ENCODE measurements at regions not wholly inside any gene's neighbourhood (a gene's known extent, or its start where the extent isn't known, plus 50 kb on each side); places are given as distances from the start of the nearest gene placed in this dataset.

DNA sequence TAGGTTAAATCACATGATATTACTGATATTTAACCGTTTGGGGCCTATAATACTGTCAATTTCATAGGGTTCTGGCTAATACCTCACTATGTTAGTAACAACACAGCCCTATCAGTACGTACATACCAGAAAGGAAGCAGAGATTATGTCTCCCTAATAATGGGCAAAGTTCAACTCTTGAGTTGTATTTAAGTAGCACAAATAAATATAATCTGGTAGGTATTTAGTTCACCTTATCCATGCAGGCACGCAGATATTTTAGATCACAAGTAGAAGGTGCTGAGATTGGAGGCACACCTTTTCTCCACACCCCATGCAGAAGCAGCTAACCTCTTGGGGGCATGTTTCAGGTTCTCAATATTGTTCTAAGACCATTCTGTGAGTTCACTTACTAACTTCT, 118.9 kb downstream of the IRS1 start:
- no peak for TF ChIP-seq CTCF (IDR thresholded peaks at IDR 0.05)

GRCh38 chr2:226679389-226680065, 120.1 kb downstream of the IRS1 start:
- no peak for TF ChIP-seq CTCF (IDR thresholded peaks at IDR 0.05)

DNA sequence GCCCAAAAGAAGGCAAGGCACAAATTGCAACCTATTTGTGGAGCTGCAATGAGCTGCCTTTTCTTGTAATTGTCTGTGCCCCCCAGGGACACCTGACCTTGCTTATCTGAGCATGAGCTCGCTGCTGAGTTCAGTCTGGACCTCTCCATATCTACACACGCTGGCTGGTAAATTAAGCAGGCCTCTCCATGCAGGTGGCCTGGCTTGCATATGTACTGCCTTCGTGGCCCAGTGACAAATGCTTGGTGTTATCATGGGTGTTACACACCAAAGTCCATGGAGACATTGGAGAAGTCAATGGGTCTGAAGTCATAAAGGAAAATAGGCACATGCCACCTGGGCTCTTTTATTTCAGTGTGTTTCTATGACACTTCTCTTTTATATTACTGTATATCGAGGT, 121.2 kb downstream of the IRS1 start:
- no peak for TF ChIP-seq CTCF (IDR thresholded peaks at IDR 0.05)

DNA sequence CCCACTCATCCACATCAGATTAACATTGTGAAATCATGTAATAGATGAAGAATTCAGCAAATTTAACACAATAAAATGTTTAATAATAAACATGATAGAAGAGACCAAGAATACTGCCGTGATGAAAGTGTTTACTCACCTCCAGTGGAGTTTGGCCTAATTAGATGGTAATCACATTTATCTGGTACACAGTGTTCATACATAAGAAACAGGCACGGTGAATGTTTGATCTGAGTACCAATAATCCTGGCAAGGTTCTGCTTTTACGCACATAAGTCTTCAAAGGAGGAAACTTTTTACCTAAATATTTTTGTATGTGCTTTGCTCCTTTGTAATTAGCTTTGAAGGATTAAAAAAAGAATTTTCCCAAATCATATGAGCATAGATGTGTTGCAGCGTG, 122.5 kb downstream of the IRS1 start:
- TF ChIP-seq CTCF (IDR thresholded peaks at IDR 0.05) = no peak

GRCh38 chr2:226676618-226677017, 123.0 kb downstream of the IRS1 start:
- no peak for TF ChIP-seq CTCF (IDR thresholded peaks at IDR 0.05)

DNA sequence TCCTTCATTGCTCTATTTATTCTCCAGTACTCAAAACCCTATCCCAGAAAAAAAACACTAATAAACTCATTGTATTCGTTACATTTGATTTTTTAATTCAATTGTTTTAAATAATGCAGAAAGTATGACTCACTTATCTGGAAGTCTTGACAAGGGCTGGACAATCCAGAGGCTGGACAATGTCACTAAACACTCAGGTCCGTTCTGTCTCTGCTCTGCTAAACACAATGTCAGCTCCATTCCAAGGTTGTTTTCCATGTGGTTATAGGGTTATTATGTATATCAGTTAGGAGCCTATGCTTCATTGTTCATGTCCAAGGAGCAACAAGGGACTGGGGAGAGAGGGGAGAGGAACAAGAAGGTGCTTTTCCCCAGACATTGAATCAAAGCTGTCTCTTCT, 125.5 kb downstream of the IRS1 start:
- no peak for TF ChIP-seq CTCF (IDR thresholded peaks at IDR 0.05)

DNA sequence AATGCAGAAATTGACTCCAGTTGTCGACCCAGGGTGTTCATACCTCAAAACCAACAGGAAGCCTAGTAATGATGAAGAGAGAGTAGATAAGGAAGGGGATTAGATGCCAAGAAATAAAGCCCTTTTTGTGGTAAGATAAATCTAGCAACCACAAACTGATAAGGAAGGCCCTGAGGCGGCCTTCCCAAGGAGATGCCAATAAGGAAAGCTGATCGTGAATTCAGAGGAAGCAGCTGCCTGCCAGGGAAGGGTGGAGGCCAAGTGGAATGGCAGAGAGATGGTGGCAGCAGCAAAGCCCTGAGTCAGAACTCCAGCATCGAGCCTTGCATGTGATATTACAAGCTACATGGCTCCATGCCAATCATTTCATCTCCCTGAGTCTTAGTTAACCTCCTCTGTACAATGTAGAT, 126.3 kb downstream of the IRS1 start:
- no peak for TF ChIP-seq CTCF (IDR thresholded peaks at IDR 0.05)

- TF ChIP-seq CTCF (IDR thresholded peaks at IDR 0.05) = no peak
These were observed 128.4 kb downstream of the IRS1 start for GRCh38 chr2:226671141-226671676.
